Hippocampal formation (tissue), 2 donors: ENCODE measurements at regions not wholly inside any gene's neighbourhood (a gene's known extent, or its start where the extent isn't known, plus 50 kb on each side); places are given as distances from the start of the nearest gene placed in this dataset.
A peak's percentile ranks its signal among the peaks of the same experiment; 100 is the strongest.

Experiments
- DNase-seq, 2 donors: peaks; one replicate each; lab custom pipeline; 2025; lab: John Stamatoyannopoulos, UW

DNA sequence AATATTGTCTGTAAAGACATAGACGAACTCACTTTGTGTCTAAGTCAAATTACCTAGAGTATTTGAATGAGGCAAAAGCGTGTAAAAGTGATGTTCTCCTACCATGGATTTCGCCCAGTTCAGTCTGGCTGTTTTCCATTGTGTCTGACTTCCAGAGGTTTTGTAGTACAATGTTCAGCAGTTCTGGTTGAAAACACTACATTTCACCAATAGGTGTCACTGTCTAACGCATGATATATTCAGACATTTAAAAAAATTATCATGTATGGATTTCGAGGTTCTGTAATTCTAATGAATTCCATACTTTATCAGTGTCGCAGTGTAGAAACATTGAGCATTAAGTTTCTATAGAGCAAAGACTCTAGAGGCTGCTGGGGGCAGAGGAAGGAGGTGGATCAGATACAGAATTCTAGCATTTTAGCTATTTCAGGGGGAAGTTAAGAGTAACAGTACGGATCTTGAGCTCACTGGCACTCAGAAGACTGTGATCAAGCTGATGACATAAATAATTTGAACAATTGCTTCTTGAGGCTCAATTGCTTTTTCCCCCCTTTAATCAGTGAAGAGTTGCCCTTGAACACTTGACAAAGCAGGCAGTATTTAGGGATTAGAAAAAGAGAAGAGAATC is 196.9 kb upstream of the RHOBTB1 start:
- DNase-seq, result peak; percentile 7 to 86

GRCh38 chr10:61139592-61139953 is 195.6 kb upstream of the RHOBTB1 start:
- DNase-seq, result no peak

DNA sequence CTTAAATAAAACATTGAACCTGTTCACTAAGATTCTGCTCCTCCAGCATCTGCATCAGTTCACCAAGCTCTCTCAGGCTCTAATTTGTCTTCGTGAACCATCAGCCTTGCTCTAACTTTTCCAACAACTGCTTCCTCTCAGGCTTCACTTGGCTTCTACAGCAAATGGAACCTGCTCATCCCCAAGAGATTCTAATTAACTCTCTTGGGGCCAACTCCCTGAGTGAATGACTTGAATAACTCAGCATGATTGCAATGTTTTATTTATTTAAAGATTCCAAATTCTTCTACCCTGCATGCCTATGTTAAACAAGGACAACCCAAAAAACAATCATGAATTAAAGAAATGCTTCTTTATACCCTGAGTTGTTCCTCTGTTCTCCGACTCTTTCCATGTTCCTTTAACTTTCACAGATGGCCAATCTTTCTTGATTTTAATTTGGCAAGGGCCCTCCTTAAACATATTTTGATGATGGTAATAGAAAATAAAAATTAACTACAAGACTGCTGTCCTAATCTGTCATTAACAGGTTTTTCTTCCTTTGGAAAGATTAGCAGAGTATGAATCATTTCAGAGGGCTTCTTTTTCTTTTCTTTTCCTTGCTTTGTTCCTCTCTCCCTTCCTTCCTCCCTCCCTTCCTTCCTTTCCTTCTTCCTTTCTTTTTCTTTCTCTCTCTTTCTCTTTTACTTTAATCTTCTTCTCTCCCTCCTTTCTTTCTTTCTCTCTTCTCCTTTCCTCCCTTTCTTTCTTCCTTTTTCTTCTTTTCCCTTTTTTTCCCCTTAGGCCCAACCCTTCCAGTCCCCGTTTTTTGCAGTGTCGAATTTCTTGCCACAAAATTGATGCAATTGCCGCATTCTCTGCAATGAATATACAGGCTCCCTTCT is 195.0 kb upstream of the RHOBTB1 start:
- no peak for DNase-seq

DNA sequence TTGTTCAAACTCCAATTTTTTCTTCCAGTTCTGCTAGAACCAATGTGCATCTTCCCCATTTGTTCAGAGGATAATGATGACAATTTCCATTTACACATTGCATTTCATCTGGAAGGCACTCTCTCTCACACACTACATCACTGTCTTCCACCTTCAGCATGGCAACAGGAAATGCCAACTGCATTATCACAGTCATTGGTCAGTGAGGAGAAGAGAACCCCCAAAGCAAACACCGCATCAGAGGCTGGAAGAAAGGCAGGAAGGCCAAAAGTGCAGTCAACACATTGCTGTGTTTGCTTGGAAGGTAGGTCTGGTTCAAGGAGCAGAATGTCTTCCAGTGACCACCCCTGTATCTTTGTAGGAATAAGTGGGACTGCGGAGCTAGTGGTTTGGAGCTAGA is 192.2 kb upstream of the RHOBTB1 start:
- DNase-seq, result no peak

DNA sequence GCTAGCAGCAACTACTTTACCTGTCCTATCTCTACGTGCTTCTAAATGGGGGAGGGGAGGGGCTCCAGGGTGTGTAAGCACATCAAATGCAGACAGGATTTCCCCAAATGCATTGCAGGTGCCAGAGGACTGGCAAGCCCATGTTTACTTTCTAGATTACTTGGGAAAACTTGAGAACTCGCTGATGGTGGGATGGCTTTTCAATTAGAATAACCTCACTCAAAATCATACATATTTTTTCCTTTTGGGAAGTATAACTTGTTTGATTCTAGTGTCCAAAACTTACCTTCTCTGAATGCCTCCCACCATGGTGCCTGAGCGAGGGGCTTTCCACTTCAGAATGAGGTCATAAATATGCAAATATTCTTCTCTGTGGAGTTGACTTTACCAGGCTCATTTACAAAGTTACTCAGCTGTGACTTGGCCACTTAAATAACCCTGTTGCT is 191.3 kb upstream of the RHOBTB1 start:
- no peak for DNase-seq

DNA sequence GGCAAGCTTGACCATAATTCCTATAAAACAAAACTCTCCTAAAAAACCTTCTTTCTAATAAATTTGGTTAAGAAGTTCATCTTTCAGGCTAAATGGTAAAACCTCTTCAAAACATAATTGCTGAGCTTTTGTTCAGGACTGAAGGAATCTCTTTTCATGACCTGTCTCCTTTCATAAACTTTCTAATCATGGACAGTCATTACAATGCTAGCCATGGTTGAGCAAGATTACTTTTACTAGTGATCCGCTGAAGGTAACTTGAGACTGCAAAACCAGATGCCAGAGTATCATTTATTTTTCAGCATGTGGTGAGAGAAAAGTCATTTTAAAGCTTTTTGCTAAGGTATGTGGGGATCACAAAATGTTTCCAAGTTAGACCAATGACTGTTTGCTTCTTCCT is 186.4 kb upstream of the RHOBTB1 start:
- DNase-seq, result no peak

GRCh38 chr10:61128196-61128595 is 184.2 kb upstream of the RHOBTB1 start:
- DNase-seq, result no peak

GRCh38 chr10:61125560-61126170 is 181.7 kb upstream of the RHOBTB1 start:
- DNase-seq, result no peak

DNA sequence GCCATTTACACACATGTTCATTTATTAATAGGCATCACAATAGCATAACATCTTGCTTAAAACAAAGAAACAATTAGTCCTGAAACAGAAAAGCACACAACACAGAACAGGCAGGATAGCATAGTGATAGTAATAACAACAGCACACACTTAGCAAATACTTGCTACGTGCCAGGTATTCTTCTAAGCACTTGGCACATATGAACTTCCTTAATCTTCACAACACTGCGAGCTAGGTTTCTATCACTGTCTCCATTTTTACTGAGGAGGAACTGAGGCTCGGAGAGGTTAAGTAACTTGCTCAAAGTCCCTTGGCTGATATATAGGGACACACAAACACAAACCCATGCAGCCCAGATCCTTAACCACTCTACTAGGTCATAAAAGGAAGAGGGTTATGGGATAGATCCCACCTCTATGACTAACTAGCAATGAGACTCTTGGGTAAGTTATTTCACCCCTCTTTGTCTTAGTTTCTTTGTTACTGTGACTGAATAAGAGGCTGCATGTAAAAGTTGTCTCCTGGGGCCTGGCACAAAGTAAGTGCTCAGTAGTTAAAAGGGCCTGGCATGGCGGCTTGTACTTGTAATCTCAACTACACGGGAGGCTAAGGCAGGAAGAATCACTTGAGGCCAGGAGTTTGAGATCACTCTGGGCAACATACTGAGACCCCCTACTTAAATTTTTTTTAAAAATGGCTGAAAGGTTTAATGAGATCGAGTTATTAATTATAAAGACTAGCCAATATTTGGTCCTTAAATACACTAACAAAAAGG is 181.0 kb upstream of the RHOBTB1 start:
- DNase-seq, result no peak

GRCh38 chr10:61120805-61121204 is 176.8 kb upstream of the RHOBTB1 start:
- no peak for DNase-seq

DNA sequence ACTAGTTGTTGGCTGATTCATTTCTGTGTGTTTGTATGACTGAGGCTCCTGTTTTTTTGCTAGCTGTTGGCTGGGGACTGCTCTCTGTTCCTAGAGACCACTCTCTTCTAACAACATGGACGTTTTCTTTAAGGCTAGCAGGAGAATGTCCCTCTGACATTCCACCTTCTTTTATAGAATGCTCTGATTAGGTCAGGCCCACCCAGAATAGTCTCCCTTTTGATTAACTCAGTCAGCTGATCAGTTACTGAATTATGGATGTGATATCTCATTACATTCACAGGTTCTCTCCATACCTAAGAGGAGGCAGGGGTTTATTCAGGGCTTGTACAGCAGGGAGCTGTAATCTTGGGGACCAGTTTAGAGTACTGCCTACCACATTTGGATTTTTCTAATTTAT is 175.6 kb upstream of the RHOBTB1 start:
- DNase-seq, result no peak

DNA sequence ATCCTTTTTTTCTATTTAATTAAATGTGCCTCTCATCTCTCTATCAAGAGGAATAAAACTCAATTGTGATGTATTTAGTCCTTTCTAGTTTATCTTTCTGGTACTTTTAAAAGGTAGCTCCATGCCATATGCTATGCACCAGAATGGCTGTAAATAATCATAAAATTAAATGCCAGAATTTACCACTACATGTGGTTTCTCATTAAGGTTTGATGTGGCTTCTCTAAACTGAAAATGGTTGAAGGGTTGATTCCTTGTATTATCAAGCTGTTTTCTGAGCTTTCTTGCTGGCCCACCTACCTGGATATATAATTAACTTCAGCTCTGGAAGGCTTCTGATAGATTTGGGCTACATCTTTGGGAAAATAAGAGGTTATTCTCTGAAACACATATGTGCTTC is 171.9 kb upstream of the RHOBTB1 start:
- DNase-seq, result no peak

GRCh38 chr10:61112771-61113170 is 168.8 kb upstream of the RHOBTB1 start:
- no peak for DNase-seq

GRCh38 chr10:61110936-61111335 is 167.0 kb upstream of the RHOBTB1 start:
- DNase-seq, result no peak

- DNase-seq, result no peak
Observed at GRCh38 chr10:61110188-61110844, 166.3 kb upstream of the RHOBTB1 start.

DNA sequence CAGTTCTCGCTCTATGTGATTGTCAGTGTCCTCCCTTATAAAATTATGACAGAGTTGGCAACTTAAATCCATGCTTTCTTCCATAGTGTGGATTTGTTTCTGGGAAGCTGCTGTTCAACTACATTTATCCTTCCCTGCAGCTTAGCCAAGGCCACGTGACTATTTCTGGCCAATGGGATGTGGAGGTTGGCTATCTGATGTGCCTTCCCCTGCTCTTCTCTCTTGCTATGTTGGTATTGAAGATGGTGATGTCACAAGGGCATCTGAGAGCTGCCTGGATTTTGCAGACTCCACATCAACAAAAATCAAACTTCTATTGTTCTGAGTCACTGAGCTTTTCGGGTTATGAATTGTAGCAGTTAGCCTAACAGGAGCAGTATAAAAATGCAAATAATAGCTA is 164.9 kb upstream of the RHOBTB1 start:
- no peak for DNase-seq

GRCh38 chr10:61100887-61101286 is 156.9 kb upstream of the RHOBTB1 start:
- no peak for DNase-seq

DNA sequence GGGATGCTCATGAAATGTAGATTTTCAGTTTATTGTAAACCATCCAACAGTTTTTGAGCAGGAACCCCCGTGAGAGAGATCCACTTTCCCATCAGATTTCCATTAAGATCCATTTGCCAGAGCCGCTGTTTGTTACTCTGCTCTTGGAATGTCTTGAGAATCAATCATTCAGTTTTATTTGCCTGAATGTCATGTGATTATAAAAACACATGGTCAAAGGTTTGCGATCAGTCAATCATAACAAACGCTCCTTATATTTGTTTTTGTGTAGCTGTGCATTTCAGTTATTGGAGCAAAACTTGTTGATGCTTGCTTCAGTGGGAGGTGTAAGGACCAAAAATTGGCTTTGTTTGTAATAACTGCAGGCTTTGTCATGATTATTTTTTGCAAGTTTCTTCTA is 155.8 kb upstream of the RHOBTB1 start:
- DNase-seq, result no peak

GRCh38 chr10:61098966-61099365 is 155.0 kb upstream of the RHOBTB1 start:
- DNase-seq, result no peak

DNA sequence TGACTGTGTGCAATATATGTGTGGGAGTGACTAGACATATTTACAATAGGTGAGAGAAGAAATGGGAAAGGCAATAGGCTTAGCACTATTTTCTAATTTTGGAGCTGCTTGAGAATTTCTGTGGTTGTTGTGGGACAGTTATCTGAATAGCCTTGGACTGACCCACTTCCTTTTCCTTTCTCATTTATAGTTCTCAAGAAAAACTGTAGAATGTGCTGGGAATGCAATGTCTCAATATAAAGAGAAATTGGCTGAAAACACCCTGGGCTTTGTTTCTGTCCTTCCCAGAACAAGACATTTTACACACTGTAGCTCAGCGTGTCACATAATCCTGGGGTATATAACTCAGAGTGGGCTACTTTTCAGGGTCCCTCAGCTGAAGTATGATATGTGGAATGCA is 153.0 kb upstream of the RHOBTB1 start:
- DNase-seq, result no peak

DNA sequence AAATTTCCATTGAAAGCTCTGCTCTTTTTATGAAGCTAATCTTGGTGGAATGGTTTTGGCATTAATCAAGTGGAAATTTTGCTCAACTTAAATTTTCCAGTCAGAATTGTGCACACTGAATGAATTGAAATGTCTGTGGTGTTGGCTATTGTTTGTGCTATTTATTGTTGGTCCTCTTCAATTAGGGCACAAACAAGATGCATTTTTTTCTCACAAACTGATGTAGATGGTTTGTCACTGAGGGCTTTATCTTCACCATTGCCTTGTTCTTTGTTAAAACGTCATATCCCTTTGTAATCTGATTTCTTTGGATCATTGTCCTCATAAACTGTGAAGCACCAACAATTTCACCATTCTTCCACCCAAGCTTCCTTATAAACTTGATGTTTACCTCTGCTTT is 152.1 kb upstream of the RHOBTB1 start:
- DNase-seq, result peak in 1 of 2 donors; percentile 89

GRCh38 chr10:61091531-61091930 is 147.5 kb upstream of the RHOBTB1 start:
- DNase-seq, result no peak
